ENCODE measurements at regions not wholly inside any gene's neighbourhood (a gene's known extent, or its start where the extent isn't known, plus 50 kb on each side); places are given as distances from the start of the nearest gene placed in this dataset.

DNA sequence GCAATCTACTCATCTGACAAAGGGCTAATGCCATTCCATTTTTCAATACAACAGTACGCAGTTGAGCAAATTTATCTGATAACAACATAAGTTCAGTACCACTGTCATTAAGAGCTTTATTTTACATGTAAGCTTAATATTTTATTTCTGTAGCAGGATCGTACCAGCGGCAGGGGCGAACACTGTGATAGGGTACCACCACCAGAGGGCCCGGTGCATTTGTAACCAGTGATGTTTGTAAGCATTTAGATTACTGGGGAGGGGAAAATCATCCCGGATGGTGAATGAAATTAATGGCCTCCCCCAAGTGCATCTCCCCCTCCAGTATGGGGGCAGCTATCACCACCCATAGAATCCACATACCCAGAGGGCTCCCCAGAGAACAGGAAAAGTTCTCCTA, 179.0 kb downstream of the ADGRA3 start:
- DNase-seq (ENCODE audit: low read depth), result no peak
- TF ChIP-seq, protein P1, sequence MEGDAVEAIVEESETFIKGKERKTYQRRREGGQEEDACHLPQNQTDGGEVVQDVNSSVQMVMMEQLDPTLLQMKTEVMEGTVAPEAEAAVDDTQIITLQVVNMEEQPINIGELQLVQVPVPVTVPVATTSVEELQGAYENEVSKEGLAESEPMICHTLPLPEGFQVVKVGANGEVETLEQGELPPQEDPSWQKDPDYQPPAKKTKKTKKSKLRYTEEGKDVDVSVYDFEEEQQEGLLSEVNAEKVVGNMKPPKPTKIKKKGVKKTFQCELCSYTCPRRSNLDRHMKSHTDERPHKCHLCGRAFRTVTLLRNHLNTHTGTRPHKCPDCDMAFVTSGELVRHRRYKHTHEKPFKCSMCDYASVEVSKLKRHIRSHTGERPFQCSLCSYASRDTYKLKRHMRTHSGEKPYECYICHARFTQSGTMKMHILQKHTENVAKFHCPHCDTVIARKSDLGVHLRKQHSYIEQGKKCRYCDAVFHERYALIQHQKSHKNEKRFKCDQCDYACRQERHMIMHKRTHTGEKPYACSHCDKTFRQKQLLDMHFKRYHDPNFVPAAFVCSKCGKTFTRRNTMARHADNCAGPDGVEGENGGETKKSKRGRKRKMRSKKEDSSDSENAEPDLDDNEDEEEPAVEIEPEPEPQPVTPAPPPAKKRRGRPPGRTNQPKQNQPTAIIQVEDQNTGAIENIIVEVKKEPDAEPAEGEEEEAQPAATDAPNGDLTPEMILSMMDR (IDR thresholded peaks at IDR 0.05; ENCODE audit: control insufficient read depth, extremely low read depth, insufficient read depth), result no peak
- H3K4me3 ChIP-seq (ENCODE audit: low read depth, low read length), result no peak overlapping the region

GRCh38 chr4:22334155-22334554, 181.7 kb downstream of the ADGRA3 start:
- TF ChIP-seq, protein P1 (IDR thresholded peaks at IDR 0.05; ENCODE audit: control insufficient read depth, extremely low read depth, insufficient read depth), result no peak
- DNase-seq (ENCODE audit: low read depth), result no peak
- H3K4me3 ChIP-seq (ENCODE audit: low read depth, low read length), result no peak overlapping the region

DNA sequence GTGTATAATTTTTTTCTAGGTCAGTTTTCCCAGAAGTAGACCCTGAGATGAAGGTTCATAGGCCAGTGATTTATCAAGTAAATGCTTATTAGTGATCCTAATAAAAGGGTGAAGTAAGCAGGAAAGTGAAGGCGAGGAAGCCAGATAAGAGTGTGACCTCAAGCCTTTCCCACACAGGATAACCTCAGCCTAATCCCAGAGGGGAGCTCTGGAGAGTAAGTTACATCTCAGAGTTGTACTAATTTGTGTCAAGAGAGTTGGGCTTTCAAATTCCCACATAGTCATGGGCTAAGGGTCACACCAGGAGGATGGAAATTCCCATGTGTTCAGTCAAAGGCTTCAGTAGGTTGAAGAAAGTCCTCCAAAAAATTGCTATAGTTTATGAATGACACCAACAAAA, 191.4 kb downstream of the ADGRA3 start:
- H3K4me3 ChIP-seq (ENCODE audit: low read depth, low read length), result no peak overlapping the region
- TF ChIP-seq, protein P1 (IDR thresholded peaks at IDR 0.05; ENCODE audit: control insufficient read depth, extremely low read depth, insufficient read depth), result no peak
- no peak for DNase-seq (ENCODE audit: low read depth)

- no peak for DNase-seq (ENCODE audit: low read depth)
- H3K4me3 ChIP-seq (ENCODE audit: low read depth, low read length), result no peak overlapping the region
- TF ChIP-seq, protein P1 (IDR thresholded peaks at IDR 0.05; ENCODE audit: control insufficient read depth, extremely low read depth, insufficient read depth), result no peak
Measured at GRCh38 chr4:22323691-22324090, 192.2 kb downstream of the ADGRA3 start.

GRCh38 chr4:22322996-22323395, 192.9 kb downstream of the ADGRA3 start:
- H3K4me3 ChIP-seq (ENCODE audit: low read depth, low read length), result no peak overlapping the region
- TF ChIP-seq, protein P1 (IDR thresholded peaks at IDR 0.05; ENCODE audit: control insufficient read depth, extremely low read depth, insufficient read depth), result no peak
- no peak for DNase-seq (ENCODE audit: low read depth)

DNA sequence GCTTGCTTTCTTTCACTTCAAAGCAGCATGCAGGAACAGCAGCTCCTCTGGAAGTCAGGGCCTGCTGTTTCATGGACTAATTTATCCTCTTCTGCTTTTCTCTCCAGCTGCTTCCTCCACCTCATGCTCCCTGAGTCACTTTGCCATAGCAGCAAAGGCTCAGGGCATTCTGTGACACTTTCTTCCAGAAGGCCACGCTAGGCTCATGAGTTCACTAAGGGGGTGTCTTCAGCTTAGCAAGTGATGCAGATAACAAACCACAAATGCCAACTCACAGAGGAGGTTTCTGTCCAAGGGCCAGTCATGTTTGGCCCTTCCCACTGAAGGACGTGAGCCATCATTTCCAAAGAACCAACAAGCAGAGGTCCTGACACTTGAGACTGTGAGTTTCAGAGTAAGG, 200.2 kb downstream of the ADGRA3 start:
- TF ChIP-seq, protein P1 (IDR thresholded peaks at IDR 0.05; ENCODE audit: control insufficient read depth, extremely low read depth, insufficient read depth), result no peak
- DNase-seq (ENCODE audit: low read depth), result no peak

GRCh38 chr4:22313976-22314375, 201.9 kb downstream of the ADGRA3 start:
- TF ChIP-seq, protein P1 (IDR thresholded peaks at IDR 0.05; ENCODE audit: control insufficient read depth, extremely low read depth, insufficient read depth), result no peak
- no peak overlapping the region for H3K4me3 ChIP-seq (ENCODE audit: low read depth, low read length)
- DNase-seq (ENCODE audit: low read depth), result no peak

More for the DNA sequence above, 200.2 kb downstream of the ADGRA3 start:
- no peak overlapping the region for H3K4me3 ChIP-seq (ENCODE audit: low read depth, low read length)

Data from LNCaP clone FGC (cell line).